Stomach (tissue), 4 donors: ENCODE measurements at regions not wholly inside any gene's neighbourhood (a gene's known extent, or its start where the extent isn't known, plus 50 kb on each side); places are given as distances from the start of the nearest gene placed in this dataset.

ENCODE experiments used
- POLR2A ChIP-seq, 4 donors: fragments of 450-650 bp; IDR thresholded peaks; one replicate each; pipeline ENCODE4 v1.6.1; 2016; ENCODE audit warnings: antibody characterized with exemption in 4 of 4, control low read depth in 2 of 4, mild to moderate bottlenecking in 1 of 4, moderate library complexity in 1 of 4
- POLR2AphosphoS5 ChIP-seq, 3 donors: sonication (generic); formaldehyde crosslinking; IDR thresholded peaks; one replicate each; pipeline ENCODE4 v1.6.1; 2016; ENCODE audit warnings: antibody characterized with exemption in 3 of 3
- TF ChIP-seq, protein P1 (sequence below), 7 experiments: fragments of 450-650 bp in 4 of 7; fragments of 200-600 bp in 3 of 7; sonication (generic) in 3 of 7; IDR thresholded peaks; one replicate each; pipeline ENCODE4 v1.5.1; 2016 to 2019; ENCODE audit warnings: antibody characterized with exemption in 7 of 7, control low read depth in 2 of 7, mild to moderate bottlenecking in 1 of 7

DNA sequence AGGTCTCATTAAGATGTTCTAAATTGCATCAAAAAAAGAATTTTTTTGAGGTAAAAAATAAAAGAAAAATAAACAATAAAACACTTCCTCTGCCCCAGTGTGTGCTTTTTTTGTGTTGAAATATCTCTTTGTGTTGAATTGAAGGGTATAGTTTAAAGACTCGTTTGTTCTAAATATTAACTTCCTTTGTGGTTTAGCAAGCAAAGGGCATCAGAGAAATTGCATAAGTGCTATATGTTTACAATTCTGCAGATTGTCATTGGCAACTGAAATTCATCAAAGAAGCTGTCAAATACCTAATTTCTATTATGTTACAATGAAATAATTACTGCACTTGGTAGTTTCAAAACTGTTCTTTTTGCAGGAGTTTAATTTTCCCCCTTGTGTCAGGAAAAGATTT lies 260.5 kb downstream of the DKK2 start:
- TF ChIP-seq, protein P1, sequence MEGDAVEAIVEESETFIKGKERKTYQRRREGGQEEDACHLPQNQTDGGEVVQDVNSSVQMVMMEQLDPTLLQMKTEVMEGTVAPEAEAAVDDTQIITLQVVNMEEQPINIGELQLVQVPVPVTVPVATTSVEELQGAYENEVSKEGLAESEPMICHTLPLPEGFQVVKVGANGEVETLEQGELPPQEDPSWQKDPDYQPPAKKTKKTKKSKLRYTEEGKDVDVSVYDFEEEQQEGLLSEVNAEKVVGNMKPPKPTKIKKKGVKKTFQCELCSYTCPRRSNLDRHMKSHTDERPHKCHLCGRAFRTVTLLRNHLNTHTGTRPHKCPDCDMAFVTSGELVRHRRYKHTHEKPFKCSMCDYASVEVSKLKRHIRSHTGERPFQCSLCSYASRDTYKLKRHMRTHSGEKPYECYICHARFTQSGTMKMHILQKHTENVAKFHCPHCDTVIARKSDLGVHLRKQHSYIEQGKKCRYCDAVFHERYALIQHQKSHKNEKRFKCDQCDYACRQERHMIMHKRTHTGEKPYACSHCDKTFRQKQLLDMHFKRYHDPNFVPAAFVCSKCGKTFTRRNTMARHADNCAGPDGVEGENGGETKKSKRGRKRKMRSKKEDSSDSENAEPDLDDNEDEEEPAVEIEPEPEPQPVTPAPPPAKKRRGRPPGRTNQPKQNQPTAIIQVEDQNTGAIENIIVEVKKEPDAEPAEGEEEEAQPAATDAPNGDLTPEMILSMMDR (IDR thresholded peaks at IDR 0.05): no peak
- TF ChIP-seq POLR2AphosphoS5 (IDR thresholded peaks at IDR 0.05) (no peak), POLR2A (IDR thresholded peaks at IDR 0.05) (no peak)
